ENCODE measurements at regions not wholly inside any gene's neighbourhood (a gene's known extent, or its start where the extent isn't known, plus 50 kb on each side); places are given as distances from the start of the nearest gene placed in this dataset.

DNA sequence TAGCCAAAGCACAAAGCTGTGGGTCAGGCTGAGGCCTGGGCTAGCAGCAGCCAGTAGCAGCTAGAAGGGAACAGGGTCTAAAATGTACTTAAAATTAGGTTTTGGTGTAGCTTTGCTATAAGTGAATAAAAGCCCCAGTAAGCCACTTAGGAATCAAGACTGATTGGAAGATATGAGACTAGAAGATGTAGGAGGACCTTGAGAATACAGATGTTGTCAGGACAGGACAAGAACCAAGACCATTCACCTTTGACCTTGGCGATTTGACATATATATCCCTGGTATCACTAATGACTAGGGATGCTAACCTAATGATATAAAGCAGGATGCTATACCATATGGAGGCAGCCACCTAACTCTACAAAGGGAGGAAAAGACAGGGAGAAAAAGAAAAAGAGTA, 238.1 kb downstream of the FBXO8 start:
- TF ChIP-seq, protein P1, sequence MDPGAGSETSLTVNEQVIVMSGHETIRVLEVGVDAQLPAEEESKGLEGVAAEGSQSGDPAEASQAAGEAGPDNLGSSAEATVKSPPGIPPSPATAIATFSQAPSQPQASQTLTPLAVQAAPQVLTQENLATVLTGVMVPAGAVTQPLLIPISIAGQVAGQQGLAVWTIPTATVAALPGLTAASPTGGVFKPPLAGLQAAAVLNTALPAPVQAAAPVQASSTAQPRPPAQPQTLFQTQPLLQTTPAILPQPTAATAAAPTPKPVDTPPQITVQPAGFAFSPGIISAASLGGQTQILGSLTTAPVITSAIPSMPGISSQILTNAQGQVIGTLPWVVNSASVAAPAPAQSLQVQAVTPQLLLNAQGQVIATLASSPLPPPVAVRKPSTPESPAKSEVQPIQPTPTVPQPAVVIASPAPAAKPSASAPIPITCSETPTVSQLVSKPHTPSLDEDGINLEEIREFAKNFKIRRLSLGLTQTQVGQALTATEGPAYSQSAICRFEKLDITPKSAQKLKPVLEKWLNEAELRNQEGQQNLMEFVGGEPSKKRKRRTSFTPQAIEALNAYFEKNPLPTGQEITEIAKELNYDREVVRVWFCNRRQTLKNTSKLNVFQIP (CRISPR knock-in tag; IDR thresholded peaks at IDR 0.05; ENCODE audit: borderline replicate concordance, low read depth), result no peak
- TF ChIP-seq, protein P2, sequence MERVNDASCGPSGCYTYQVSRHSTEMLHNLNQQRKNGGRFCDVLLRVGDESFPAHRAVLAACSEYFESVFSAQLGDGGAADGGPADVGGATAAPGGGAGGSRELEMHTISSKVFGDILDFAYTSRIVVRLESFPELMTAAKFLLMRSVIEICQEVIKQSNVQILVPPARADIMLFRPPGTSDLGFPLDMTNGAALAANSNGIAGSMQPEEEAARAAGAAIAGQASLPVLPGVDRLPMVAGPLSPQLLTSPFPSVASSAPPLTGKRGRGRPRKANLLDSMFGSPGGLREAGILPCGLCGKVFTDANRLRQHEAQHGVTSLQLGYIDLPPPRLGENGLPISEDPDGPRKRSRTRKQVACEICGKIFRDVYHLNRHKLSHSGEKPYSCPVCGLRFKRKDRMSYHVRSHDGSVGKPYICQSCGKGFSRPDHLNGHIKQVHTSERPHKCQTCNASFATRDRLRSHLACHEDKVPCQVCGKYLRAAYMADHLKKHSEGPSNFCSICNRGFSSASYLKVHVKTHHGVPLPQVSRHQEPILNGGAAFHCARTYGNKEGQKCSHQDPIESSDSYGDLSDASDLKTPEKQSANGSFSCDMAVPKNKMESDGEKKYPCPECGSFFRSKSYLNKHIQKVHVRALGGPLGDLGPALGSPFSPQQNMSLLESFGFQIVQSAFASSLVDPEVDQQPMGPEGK (CRISPR knock-in tag; IDR thresholded peaks at IDR 0.05; ENCODE audit: borderline replicate concordance), result no peak
- TF ChIP-seq ZFP30 (CRISPR knock-in tag; IDR thresholded peaks at IDR 0.05) (no peak), ZNF8 (CRISPR knock-in tag; IDR thresholded peaks at IDR 0.05) (no peak)

All from SK-N-SH treated with all-trans-retinoic acid at 6 μM for 48 hours (cell line).